Calu3 (cell line): ENCODE measurements at regions not wholly inside any gene's neighbourhood (a gene's known extent, or its start where the extent isn't known, plus 50 kb on each side); places are given as distances from the start of the nearest gene placed in this dataset.

Experiments used
- BruUV-seq: library from RNA; stranded (reverse); fragments of 400-500 nt; replicated peaks from 2 replicates; lab custom pipeline; 2021; lab: Mats Ljungman, UMichigan
- CTCF ChIA-PET: fragments of 300-600 bp; sonication (Branson Sonifier 250); formaldehyde crosslinking; loops from one replicate; lab custom pipeline; 2022; ENCODE audit warnings: antibody characterized with exemption; lab: Charles Lee
- DNase-seq: peaks from one replicate; pipeline ENCODE4 v3.0.0; 2022
- H3K27ac Mint-ChIP-seq: one replicate; pipeline ENCODE4 v1.8.0; 2022; ENCODE audit warnings: mixed read lengths; ENCODE audit not compliant: unreplicated experiment
- H3K27me3 Mint-ChIP-seq: one replicate; pipeline ENCODE4 v1.8.0; 2022; ENCODE audit warnings: mixed read lengths; ENCODE audit not compliant: unreplicated experiment
- H3K36me3 Mint-ChIP-seq: one replicate; pipeline ENCODE4 v1.8.0; 2022; ENCODE audit warnings: mild to moderate bottlenecking, moderate library complexity, mixed read lengths; ENCODE audit not compliant: insufficient read depth, unreplicated experiment
- H3K4me1 Mint-ChIP-seq: one replicate; pipeline ENCODE4 v1.8.0; 2022; ENCODE audit warnings: mild to moderate bottlenecking, low read depth, mixed read lengths; ENCODE audit not compliant: unreplicated experiment
- H3K4me3 Mint-ChIP-seq: one replicate; pipeline ENCODE4 v1.8.0; 2022; ENCODE audit warnings: mild to moderate bottlenecking, low read depth, moderate library complexity, mixed read lengths; ENCODE audit not compliant: unreplicated experiment
- H3K9me3 Mint-ChIP-seq: one replicate; pipeline ENCODE4 v1.8.0; 2022; ENCODE audit warnings: low read depth, mixed read lengths; ENCODE audit not compliant: unreplicated experiment
- intact Hi-C: fragments of 100-400 bp; cut with micrococcal nuclease; formaldehyde crosslinking; loops from one replicate; pipeline ENCODE4 v1.10.0; 2022; ENCODE audit not compliant: unreplicated experiment
- TF ChIP-seq, protein P1 (sequence below): fragments of 200-600 bp; IDR thresholded peaks from one replicate; pipeline ENCODE4 v1.8.0; 2022; ENCODE audit warnings: antibody characterized with exemption; ENCODE audit not compliant: unreplicated experiment

DNA sequence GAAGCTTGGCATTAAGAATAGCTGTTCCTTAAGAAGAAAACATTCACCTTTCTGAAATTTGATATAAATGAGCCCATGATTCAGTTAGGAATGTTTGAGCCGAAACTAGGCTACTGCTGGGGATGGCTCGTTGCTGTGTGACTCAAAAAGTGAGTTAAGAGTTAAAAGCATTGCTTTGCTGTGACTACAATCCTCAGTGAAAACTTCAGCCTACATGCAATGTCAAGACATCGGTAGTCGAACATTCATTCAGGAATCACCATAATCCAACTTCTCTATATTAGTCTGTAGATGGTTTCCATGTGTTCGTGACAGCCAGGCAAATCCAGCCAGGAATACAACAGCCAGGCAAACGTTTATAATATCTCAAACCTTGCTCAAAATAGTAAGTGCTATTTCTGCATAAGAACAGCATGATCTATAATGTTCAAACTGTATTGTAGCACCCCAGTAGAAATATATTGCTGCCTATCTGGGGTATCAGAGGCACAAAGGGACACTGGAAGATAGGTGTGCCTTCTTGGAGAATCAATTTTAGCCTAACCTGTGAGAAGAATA lies 1225.1 kb downstream of the CDH8 start:
- no TSS peak for BruUV-seq
- no peak for DNase-seq
- Mint-ChIP-seq H3K27ac (no peak overlapping the region), H3K36me3 (no peaks in the 10 kb centered on the region), H3K4me1 (no peaks in the 10 kb centered on the region), H3K9me3 (peaks cover 6% of the 10 kb centered on the region), H3K4me3 (no peak overlapping the region), H3K27me3 (no peaks in the 10 kb centered on the region)
- CTCF ChIA-PET = no interaction called here
- TF ChIP-seq, protein P1, sequence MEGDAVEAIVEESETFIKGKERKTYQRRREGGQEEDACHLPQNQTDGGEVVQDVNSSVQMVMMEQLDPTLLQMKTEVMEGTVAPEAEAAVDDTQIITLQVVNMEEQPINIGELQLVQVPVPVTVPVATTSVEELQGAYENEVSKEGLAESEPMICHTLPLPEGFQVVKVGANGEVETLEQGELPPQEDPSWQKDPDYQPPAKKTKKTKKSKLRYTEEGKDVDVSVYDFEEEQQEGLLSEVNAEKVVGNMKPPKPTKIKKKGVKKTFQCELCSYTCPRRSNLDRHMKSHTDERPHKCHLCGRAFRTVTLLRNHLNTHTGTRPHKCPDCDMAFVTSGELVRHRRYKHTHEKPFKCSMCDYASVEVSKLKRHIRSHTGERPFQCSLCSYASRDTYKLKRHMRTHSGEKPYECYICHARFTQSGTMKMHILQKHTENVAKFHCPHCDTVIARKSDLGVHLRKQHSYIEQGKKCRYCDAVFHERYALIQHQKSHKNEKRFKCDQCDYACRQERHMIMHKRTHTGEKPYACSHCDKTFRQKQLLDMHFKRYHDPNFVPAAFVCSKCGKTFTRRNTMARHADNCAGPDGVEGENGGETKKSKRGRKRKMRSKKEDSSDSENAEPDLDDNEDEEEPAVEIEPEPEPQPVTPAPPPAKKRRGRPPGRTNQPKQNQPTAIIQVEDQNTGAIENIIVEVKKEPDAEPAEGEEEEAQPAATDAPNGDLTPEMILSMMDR = no peak
- intact Hi-C loops = no loop called here

DNA sequence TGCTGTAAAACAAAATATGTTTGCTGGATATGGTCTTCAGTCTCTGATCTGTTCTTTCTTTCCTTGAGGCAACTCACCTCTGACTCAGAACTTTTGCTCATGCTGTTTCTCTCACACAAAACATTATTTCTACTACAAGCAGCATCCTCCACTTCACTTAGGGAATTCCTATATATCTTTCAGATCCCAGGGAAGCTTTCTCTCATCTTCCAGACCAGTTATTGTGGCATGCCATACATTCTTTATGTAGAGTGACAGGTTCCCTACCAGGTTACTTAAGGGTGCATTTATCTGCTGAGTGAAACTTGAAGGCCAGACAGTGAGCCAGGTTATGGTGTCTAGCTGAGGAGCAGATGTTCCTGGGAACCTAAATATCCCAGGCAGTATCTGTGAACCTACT lies 1226.0 kb downstream of the CDH8 start:
- Mint-ChIP-seq H3K4me1 (no peaks in the 10 kb centered on the region), H3K27me3 (no peaks in the 10 kb centered on the region), H3K4me3 (no peak overlapping the region), H3K9me3 (peaks cover 6% of the 10 kb centered on the region), H3K36me3 (no peaks in the 10 kb centered on the region), H3K27ac (no peak overlapping the region)
- CTCF ChIA-PET = no interaction called here
- no TSS peak for BruUV-seq
- no peak for DNase-seq
- TF ChIP-seq, protein P1 = no peak
- intact Hi-C loops = no loop called here

DNA sequence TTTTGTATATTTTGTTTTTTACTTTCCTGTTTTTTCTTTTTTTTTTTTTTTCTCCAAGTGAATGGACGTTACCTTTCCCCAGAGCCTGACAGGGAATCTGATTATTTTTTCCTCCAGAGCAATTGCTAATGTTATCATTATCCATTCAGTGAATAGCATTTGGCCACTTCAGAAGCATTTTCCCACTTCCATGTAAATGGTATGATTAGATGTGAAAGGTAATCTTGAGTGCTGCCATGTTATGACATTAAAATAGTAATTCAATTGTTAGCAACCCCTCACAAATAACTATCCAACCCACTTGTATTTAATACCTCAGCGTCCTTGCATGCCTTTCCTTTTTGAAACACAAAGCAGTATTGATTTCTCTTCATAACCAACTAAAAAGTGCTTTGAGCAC lies 1243.8 kb downstream of the CDH8 start:
- TF ChIP-seq, protein P1 = no peak
- intact Hi-C loops = no loop called here
- CTCF ChIA-PET = no interaction called here

DNA sequence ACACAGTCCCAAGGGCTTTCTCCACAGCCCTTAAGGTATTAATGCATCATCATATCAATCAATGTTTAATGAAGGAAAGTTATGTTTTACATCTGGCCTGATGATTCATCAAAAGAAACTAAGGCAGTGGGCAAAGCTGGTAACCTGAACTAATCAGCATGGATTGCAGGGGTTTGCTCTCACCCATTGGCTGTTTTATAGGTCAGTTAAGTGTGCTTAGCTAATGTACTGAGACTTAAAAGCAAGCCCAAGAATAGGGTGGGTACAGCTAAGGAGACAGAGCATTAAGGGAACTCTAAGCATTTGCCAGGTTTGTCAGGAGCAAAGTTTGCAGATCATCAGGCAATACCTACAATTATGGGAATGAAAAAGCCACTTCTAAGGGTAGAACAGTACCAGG lies 1247.6 kb downstream of the CDH8 start:
- Mint-ChIP-seq H3K36me3 (no peaks in the 10 kb centered on the region), H3K27ac (no peak overlapping the region), H3K27me3 (no peaks in the 10 kb centered on the region), H3K9me3 (peaks cover 11% of the 10 kb centered on the region), H3K4me1 (no peaks in the 10 kb centered on the region), H3K4me3 (no peak overlapping the region)
- DNase-seq = no peak
- CTCF ChIA-PET = no interaction called here
- intact Hi-C loops = no loop called here
- TF ChIP-seq, protein P1 = no peak
- BruUV-seq = no TSS peak

More for the DNA sequence above, 1243.8 kb downstream of the CDH8 start:
- H3K4me1 Mint-ChIP-seq = no peaks in the 10 kb centered on the region
- no peak for DNase-seq
- no peaks in the 10 kb centered on the region for H3K27me3 Mint-ChIP-seq
- no peak overlapping the region for H3K27ac Mint-ChIP-seq
- no TSS peak for BruUV-seq
- H3K4me3 Mint-ChIP-seq = no peak overlapping the region
- H3K9me3 Mint-ChIP-seq = peaks cover 15% of the 10 kb centered on the region
- H3K36me3 Mint-ChIP-seq = no peaks in the 10 kb centered on the region
